ENCODE measurements at regions not wholly inside any gene's neighbourhood (a gene's known extent, or its start where the extent isn't known, plus 50 kb on each side); places are given as distances from the start of the nearest gene placed in this dataset.

GRCh38 chr9:21559402-21560280 lies 77.5 kb upstream of the IFNE start:
- whole genome bisulfite sequencing: 1% methylated on average over 30 of the region's 88 CpGs
- H3K4me1 ChIP-seq (replicated peaks): no peaks in the 10 kb centered on the region
- H3K36me3 ChIP-seq: no peaks in the 10 kb centered on the region
- H3K4me3 ChIP-seq: peak overlapping the region; percentile 48 to 49
- intact Hi-C loops (cut with DNase I): no loop called here
- H3K27ac ChIP-seq: peak overlapping the region; percentile 40 to 59
- peak; percentile 20 for DNase-seq (ENCODE audit: low spot score)
- peak in 1 of 4 experiments; percentile 29 for TF ChIP-seq CTCF (IDR thresholded peaks at IDR 0.05)
- no peak for TF ChIP-seq POLR2AphosphoS5 (IDR thresholded peaks at IDR 0.05)
- peak; percentile 80 for TF ChIP-seq POLR2A (IDR thresholded peaks at IDR 0.05)
- H3K9me3 ChIP-seq: no peaks in the 10 kb centered on the region
- H3K27me3 ChIP-seq (replicated peaks; ENCODE audit: insufficient read depth): peaks cover 3% of the 10 kb centered on the region

DNA sequence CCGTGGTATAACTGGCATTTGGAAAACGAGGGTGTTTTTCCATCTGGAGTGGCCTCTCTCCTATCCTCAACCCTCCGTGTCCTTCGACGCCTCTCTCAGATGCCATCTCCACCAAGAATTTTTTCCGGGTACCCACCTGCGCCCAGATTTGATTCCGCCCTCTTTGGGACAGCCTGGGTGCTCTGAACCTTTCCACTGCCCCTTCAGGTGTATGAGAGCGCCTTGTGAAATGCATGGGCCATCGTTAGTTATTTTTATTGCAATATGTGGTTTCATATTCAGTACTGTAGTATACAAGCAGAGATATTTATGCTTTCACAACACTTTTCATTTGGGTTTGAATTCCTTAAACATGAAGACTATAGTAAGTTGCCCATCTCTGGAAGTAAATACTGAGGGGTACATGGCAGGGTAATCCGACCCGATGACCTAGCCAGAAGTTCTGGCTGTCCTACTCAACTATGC lies 78.2 kb upstream of the IFNE start:
- peaks cover 3% of the 10 kb centered on the region for H3K27me3 ChIP-seq (replicated peaks; ENCODE audit: insufficient read depth)
- H3K4me3 ChIP-seq: peak overlapping the region in 1 of 2 donors; percentile 49
- H3K4me1 ChIP-seq (replicated peaks): no peaks in the 10 kb centered on the region
- DNase-seq (ENCODE audit: low spot score): no peak
- H3K27ac ChIP-seq: peak overlapping the region in 1 of 2 donors; percentile 30
- H3K36me3 ChIP-seq: no peaks in the 10 kb centered on the region
- no peaks in the 10 kb centered on the region for H3K9me3 ChIP-seq
- intact Hi-C loops (cut with DNase I): no loop called here
- 36% methylated on average over 12 of the region's 12 CpGs for WGBS
- TF ChIP-seq POLR2A (IDR thresholded peaks at IDR 0.05) (no peak), POLR2AphosphoS5 (IDR thresholded peaks at IDR 0.05) (no peak), CTCF (IDR thresholded peaks at IDR 0.05) (no peak)

- intact Hi-C loops (cut with DNase I): no loop called here
- H3K9me3 ChIP-seq: no peaks in the 10 kb centered on the region
- no peak for TF ChIP-seq POLR2A (IDR thresholded peaks at IDR 0.05)
- TF ChIP-seq CTCF (IDR thresholded peaks at IDR 0.05): no peak
- TF ChIP-seq POLR2AphosphoS5 (IDR thresholded peaks at IDR 0.05): no peak
- no peak overlapping the region for H3K4me3 ChIP-seq
- H3K27me3 ChIP-seq (replicated peaks; ENCODE audit: insufficient read depth): peaks cover 3% of the 10 kb centered on the region
- H3K27ac ChIP-seq: no peak overlapping the region
- 75% methylated on average over 2 of the region's 2 CpGs for WGBS
- H3K4me1 ChIP-seq (replicated peaks): no peaks in the 10 kb centered on the region
- H3K36me3 ChIP-seq: no peaks in the 10 kb centered on the region
- DNase-seq (ENCODE audit: low spot score): no peak
Observed at GRCh38 chr9:21561502-21561901, 79.4 kb upstream of the IFNE start.

DNA sequence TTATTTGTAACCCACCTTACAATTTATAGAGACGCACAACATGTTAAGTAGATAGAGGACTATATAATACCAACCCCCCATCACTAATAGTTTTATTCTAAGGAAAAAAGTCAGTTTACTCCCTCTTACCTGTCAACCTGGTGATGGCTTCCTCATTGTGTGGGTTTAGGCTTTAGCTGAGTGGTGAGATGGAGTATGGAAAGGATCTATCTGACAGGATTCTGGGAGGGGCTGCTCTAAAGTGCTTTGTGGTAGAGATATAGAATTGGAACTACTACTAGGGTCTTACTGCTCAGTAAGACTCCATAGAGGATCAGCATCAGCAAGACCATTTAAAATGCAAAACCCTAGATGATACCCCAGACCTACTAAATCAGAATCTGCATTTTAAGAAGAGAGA lies 82.1 kb upstream of the IFNE start:
- intact Hi-C loops (cut with DNase I): no loop called here
- H3K4me3 ChIP-seq: no peak overlapping the region
- H3K4me1 ChIP-seq (replicated peaks): no peaks in the 10 kb centered on the region
- TF ChIP-seq POLR2AphosphoS5 (IDR thresholded peaks at IDR 0.05) (no peak), POLR2A (IDR thresholded peaks at IDR 0.05) (no peak), CTCF (IDR thresholded peaks at IDR 0.05) (no peak)
- H3K9me3 ChIP-seq: no peaks in the 10 kb centered on the region
- H3K27me3 ChIP-seq (replicated peaks; ENCODE audit: insufficient read depth): peaks cover 3% of the 10 kb centered on the region
- WGBS: 100% methylated on average over 1 of the region's 1 CpG
- H3K27ac ChIP-seq: no peak overlapping the region
- H3K36me3 ChIP-seq: no peaks in the 10 kb centered on the region
- no peak for DNase-seq (ENCODE audit: low spot score)

DNA sequence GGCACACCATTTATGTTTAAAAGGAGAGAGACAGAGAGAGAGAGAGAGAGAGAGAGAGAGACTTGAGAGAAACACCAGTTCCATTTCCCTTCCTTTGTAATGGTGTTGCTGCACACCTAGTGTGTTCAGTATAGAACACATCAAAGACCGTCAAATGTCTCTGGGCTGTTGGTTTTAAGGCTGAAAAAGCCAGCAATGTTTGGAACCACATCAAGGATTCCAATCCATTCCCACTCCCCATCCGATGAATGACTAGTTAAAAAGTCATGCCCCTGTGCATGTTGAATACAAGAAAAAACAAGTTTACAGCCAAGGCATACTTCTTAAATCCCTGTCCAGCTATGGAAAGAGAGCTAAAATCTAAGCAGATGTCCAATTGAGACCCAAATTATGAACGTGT lies 83.0 kb upstream of the IFNE start:
- Histone ChIP-seq H3K4me1 (replicated peaks) (no peaks in the 10 kb centered on the region), H3K36me3 (no peaks in the 10 kb centered on the region), H3K27me3 (replicated peaks; ENCODE audit: insufficient read depth) (no peaks in the 10 kb centered on the region), H3K27ac (no peak overlapping the region), H3K4me3 (no peak overlapping the region), H3K9me3 (no peaks in the 10 kb centered on the region)
- intact Hi-C loops (cut with DNase I): no loop called here
- TF ChIP-seq CTCF (IDR thresholded peaks at IDR 0.05): no peak
- TF ChIP-seq POLR2AphosphoS5 (IDR thresholded peaks at IDR 0.05): no peak
- TF ChIP-seq POLR2A (IDR thresholded peaks at IDR 0.05): no peak
- DNase-seq (ENCODE audit: low spot score): no peak
- 53% methylated on average over 3 of the region's 3 CpGs for WGBS
